ENCODE measurements at regions not wholly inside any gene's neighbourhood (a gene's known extent, or its start where the extent isn't known, plus 50 kb on each side); places are given as distances from the start of the nearest gene placed in this dataset.

DNA sequence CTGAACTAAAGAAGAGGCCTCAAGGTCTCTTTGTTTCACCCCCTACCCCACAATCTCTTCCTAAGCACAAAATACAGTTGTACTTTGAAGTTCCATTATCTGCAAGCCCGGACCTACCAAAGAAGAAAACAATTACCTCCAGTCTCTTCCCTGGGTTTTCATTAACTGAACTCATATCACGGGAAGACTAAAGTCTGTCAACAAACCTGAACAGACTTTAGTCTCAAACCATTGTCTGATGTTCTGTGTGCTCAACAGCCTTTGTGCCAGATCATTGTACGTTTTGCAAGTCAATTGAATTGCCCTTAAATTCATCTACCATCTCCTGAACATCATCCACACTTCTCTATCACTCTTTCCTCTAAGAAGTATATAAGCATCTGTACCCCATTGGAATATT is 1021.9 kb upstream of the CDH2 start:
- TF ChIP-seq, protein P1, sequence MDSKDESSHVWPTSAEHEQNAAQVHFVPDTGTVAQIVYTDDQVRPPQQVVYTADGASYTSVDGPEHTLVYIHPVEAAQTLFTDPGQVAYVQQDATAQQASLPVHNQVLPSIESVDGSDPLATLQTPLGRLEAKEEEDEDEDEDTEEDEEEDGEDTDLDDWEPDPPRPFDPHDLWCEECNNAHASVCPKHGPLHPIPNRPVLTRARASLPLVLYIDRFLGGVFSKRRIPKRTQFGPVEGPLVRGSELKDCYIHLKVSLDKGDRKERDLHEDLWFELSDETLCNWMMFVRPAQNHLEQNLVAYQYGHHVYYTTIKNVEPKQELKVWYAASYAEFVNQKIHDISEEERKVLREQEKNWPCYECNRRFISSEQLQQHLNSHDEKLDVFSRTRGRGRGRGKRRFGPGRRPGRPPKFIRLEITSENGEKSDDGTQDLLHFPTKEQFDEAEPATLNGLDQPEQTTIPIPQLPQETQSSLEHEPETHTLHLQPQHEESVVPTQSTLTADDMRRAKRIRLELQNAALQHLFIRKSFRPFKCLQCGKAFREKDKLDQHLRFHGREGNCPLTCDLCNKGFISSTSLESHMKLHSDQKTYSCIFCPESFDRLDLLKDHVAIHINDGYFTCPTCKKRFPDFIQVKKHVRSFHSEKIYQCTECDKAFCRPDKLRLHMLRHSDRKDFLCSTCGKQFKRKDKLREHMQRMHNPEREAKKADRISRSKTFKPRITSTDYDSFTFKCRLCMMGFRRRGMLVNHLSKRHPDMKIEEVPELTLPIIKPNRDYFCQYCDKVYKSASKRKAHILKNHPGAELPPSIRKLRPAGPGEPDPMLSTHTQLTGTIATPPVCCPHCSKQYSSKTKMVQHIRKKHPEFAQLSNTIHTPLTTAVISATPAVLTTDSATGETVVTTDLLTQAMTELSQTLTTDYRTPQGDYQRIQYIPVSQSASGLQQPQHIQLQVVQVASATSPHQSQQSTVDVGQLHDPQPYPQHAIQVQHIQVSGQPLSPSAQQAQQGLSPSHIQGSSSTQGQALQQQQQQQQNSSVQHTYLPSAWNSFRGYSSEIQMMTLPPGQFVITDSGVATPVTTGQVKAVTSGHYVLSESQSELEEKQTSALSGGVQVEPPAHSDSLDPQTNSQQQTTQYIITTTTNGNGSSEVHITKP (tag by site-specific recombination; IDR thresholded peaks at IDR 0.05): no peak
- TF ChIP-seq GLIS2 (tag by site-specific recombination; IDR thresholded peaks at IDR 0.05) (no peak), SCRT2 (tag by site-specific recombination; IDR thresholded peaks at IDR 0.05) (no peak), ZBTB7A (tag by site-specific recombination; IDR thresholded peaks at IDR 0.05; ENCODE audit: low read depth) (no peak), GFI1B (tag by site-specific recombination; IDR thresholded peaks at IDR 0.05) (no peak), ZNF112 (tag by site-specific recombination; IDR thresholded peaks at IDR 0.05) (no peak), ZSCAN30 (tag by site-specific recombination; IDR thresholded peaks at IDR 0.05) (no peak), ZFP37 (tag by site-specific recombination; IDR thresholded peaks at IDR 0.05) (no peak)
- TF ChIP-seq, protein P2, sequence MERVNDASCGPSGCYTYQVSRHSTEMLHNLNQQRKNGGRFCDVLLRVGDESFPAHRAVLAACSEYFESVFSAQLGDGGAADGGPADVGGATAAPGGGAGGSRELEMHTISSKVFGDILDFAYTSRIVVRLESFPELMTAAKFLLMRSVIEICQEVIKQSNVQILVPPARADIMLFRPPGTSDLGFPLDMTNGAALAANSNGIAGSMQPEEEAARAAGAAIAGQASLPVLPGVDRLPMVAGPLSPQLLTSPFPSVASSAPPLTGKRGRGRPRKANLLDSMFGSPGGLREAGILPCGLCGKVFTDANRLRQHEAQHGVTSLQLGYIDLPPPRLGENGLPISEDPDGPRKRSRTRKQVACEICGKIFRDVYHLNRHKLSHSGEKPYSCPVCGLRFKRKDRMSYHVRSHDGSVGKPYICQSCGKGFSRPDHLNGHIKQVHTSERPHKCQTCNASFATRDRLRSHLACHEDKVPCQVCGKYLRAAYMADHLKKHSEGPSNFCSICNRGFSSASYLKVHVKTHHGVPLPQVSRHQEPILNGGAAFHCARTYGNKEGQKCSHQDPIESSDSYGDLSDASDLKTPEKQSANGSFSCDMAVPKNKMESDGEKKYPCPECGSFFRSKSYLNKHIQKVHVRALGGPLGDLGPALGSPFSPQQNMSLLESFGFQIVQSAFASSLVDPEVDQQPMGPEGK (tag by site-specific recombination; IDR thresholded peaks at IDR 0.05): no peak
- TF ChIP-seq, protein P3, sequence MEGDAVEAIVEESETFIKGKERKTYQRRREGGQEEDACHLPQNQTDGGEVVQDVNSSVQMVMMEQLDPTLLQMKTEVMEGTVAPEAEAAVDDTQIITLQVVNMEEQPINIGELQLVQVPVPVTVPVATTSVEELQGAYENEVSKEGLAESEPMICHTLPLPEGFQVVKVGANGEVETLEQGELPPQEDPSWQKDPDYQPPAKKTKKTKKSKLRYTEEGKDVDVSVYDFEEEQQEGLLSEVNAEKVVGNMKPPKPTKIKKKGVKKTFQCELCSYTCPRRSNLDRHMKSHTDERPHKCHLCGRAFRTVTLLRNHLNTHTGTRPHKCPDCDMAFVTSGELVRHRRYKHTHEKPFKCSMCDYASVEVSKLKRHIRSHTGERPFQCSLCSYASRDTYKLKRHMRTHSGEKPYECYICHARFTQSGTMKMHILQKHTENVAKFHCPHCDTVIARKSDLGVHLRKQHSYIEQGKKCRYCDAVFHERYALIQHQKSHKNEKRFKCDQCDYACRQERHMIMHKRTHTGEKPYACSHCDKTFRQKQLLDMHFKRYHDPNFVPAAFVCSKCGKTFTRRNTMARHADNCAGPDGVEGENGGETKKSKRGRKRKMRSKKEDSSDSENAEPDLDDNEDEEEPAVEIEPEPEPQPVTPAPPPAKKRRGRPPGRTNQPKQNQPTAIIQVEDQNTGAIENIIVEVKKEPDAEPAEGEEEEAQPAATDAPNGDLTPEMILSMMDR (tag by site-specific recombination; IDR thresholded peaks at IDR 0.05): no peak
